ENCODE measurements at regions not wholly inside any gene's neighbourhood (a gene's known extent, or its start where the extent isn't known, plus 50 kb on each side); places are given as distances from the start of the nearest gene placed in this dataset.
A peak's percentile ranks its signal among the peaks of the same experiment; 100 is the strongest.

DNA sequence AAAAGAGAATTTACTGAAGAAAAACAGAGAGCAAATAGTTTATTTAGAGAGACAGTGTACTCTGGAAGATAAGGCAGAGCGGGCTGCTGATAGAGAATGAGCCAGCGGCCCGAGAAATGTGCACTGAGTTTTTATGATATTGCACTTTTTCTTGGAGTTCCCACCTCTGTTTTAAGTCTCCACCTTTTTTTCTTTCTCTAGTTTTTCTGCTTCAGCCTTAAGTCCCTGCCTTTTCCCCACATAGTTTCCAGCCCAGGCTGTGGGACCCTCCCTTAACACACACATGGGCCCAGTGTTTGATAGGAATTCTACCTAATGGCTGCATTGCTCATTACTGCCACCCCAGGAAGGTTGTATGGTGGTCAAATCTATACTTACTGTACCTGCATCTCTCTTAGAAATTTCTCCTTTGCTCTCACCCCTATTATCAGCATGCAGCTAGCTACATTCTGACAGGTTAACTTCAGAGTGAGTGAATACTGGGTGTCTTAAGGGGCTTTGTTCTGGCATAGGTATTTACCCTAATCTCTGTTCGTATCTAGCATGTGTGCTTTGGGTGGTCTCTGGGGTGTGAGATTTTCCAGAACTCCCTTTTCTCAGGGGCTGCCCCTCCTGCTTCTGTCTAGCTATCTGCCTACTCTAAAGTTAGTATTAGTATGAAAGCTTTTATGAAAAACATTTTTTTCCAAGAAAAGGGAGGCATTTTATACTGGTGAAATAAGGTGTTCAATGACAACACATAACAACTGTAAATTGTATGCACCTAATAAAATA, 127.3 kb upstream of the TOP3B start:
- H3K27ac ChIP-seq (ENCODE audit: low read length), result peak overlapping the region; percentile 88
- H3K36me3 ChIP-seq (replicated peaks; ENCODE audit: low read depth, low read length), result no peaks in the 10 kb centered on the region
- no peak overlapping the region for H3K4me3 ChIP-seq (ENCODE audit: low read length)
- H3K4me2 ChIP-seq (ENCODE audit: low read length), result peak overlapping the region; percentile 78
- peak overlapping the region; percentile 48; the same call in 1 of the 2 replicates for H3K9ac ChIP-seq (ENCODE audit: low read length)
- H2AFZ ChIP-seq (ENCODE audit: low read depth, low read length), result no peak overlapping the region
- H3K4me1 ChIP-seq (ENCODE audit: low read length), result peaks cover 41% of the 10 kb centered on the region
- no peaks in the 10 kb centered on the region for H3K9me3 ChIP-seq (ENCODE audit: insufficient read depth, low read length)
- no peak for TF ChIP-seq EZH2phosphoT487 (IDR thresholded peaks at IDR 0.05; ENCODE audit: low read depth)
- TF ChIP-seq, protein P1, sequence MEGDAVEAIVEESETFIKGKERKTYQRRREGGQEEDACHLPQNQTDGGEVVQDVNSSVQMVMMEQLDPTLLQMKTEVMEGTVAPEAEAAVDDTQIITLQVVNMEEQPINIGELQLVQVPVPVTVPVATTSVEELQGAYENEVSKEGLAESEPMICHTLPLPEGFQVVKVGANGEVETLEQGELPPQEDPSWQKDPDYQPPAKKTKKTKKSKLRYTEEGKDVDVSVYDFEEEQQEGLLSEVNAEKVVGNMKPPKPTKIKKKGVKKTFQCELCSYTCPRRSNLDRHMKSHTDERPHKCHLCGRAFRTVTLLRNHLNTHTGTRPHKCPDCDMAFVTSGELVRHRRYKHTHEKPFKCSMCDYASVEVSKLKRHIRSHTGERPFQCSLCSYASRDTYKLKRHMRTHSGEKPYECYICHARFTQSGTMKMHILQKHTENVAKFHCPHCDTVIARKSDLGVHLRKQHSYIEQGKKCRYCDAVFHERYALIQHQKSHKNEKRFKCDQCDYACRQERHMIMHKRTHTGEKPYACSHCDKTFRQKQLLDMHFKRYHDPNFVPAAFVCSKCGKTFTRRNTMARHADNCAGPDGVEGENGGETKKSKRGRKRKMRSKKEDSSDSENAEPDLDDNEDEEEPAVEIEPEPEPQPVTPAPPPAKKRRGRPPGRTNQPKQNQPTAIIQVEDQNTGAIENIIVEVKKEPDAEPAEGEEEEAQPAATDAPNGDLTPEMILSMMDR (IDR thresholded peaks at IDR 0.05; ENCODE audit: low read depth, low read length), result peak; percentile 64
- no peaks in the 10 kb centered on the region for H3K79me2 ChIP-seq (ENCODE audit: low read length)
- H3K27me3 ChIP-seq (ENCODE audit: low read depth, low read length), result no peaks in the 10 kb centered on the region
- no peaks in the 10 kb centered on the region for H4K20me1 ChIP-seq (ENCODE audit: insufficient read depth, low read length)

GRCh38 chr22:22106855-22107254, 124.3 kb upstream of the TOP3B start:
- no peak overlapping the region for H3K4me2 ChIP-seq (ENCODE audit: low read length)
- H3K27ac ChIP-seq (ENCODE audit: low read length), result no peak overlapping the region
- TF ChIP-seq EZH2phosphoT487 (IDR thresholded peaks at IDR 0.05; ENCODE audit: low read depth), result no peak
- TF ChIP-seq, protein P1 (IDR thresholded peaks at IDR 0.05; ENCODE audit: low read depth, low read length), result no peak
- H3K9me3 ChIP-seq (ENCODE audit: insufficient read depth, low read length), result no peaks in the 10 kb centered on the region
- no peak overlapping the region for H3K4me3 ChIP-seq (ENCODE audit: low read length)
- H3K36me3 ChIP-seq (replicated peaks; ENCODE audit: low read depth, low read length), result no peaks in the 10 kb centered on the region
- no peaks in the 10 kb centered on the region for H3K27me3 ChIP-seq (ENCODE audit: low read depth, low read length)
- peaks cover 25% of the 10 kb centered on the region for H3K4me1 ChIP-seq (ENCODE audit: low read length)
- H2AFZ ChIP-seq (ENCODE audit: low read depth, low read length), result no peak overlapping the region
- H3K79me2 ChIP-seq (ENCODE audit: low read length), result no peaks in the 10 kb centered on the region
- H3K9ac ChIP-seq (ENCODE audit: low read length), result no peak overlapping the region
- no peaks in the 10 kb centered on the region for H4K20me1 ChIP-seq (ENCODE audit: insufficient read depth, low read length)

GRCh38 chr22:22105364-22105763, 122.8 kb upstream of the TOP3B start:
- Histone ChIP-seq H3K9me3 (ENCODE audit: insufficient read depth, low read length) (no peaks in the 10 kb centered on the region), H3K27me3 (ENCODE audit: low read depth, low read length) (no peaks in the 10 kb centered on the region)
- TF ChIP-seq EZH2phosphoT487 (IDR thresholded peaks at IDR 0.05; ENCODE audit: low read depth), result no peak
- TF ChIP-seq, protein P1 (IDR thresholded peaks at IDR 0.05; ENCODE audit: low read depth, low read length), result no peak

GRCh38 chr22:22103078-22103875, 120.7 kb upstream of the TOP3B start:
- H2AFZ ChIP-seq (ENCODE audit: low read depth, low read length), result no peak overlapping the region
- H3K9me3 ChIP-seq (ENCODE audit: insufficient read depth, low read length), result no peaks in the 10 kb centered on the region
- peaks cover under 1% of the 10 kb centered on the region for H3K36me3 ChIP-seq (replicated peaks; ENCODE audit: low read depth, low read length)
- H3K4me2 ChIP-seq (ENCODE audit: low read length), result no peak overlapping the region
- no peak for TF ChIP-seq EZH2phosphoT487 (IDR thresholded peaks at IDR 0.05; ENCODE audit: low read depth)
- TF ChIP-seq, protein P1 (IDR thresholded peaks at IDR 0.05; ENCODE audit: low read depth, low read length), result peak; percentile 38
- peaks cover 26% of the 10 kb centered on the region for H3K4me1 ChIP-seq (ENCODE audit: low read length)
- H3K79me2 ChIP-seq (ENCODE audit: low read length), result no peaks in the 10 kb centered on the region
- no peak overlapping the region for H3K27ac ChIP-seq (ENCODE audit: low read length)
- no peak overlapping the region for H3K4me3 ChIP-seq (ENCODE audit: low read length)
- H3K9ac ChIP-seq (ENCODE audit: low read length), result no peak overlapping the region
- no peaks in the 10 kb centered on the region for H3K27me3 ChIP-seq (ENCODE audit: low read depth, low read length)
- H4K20me1 ChIP-seq (ENCODE audit: insufficient read depth, low read length), result no peaks in the 10 kb centered on the region

More at GRCh38 chr22:22105364-22105763, 122.8 kb upstream of the TOP3B start:
- Histone ChIP-seq H3K79me2 (ENCODE audit: low read length) (no peaks in the 10 kb centered on the region), H3K9ac (ENCODE audit: low read length) (no peak overlapping the region), H3K4me1 (ENCODE audit: low read length) (peaks cover 16% of the 10 kb centered on the region), H3K36me3 (replicated peaks; ENCODE audit: low read depth, low read length) (no peaks in the 10 kb centered on the region), H3K27ac (ENCODE audit: low read length) (no peak overlapping the region), H3K4me2 (ENCODE audit: low read length) (no peak overlapping the region), H4K20me1 (ENCODE audit: insufficient read depth, low read length) (no peaks in the 10 kb centered on the region), H3K4me3 (ENCODE audit: low read length) (no peak overlapping the region), H2AFZ (ENCODE audit: low read depth, low read length) (no peak overlapping the region)
